ENCODE measurements at regions not wholly inside any gene's neighbourhood (a gene's known extent, or its start where the extent isn't known, plus 50 kb on each side); places are given as distances from the start of the nearest gene placed in this dataset.

DNA sequence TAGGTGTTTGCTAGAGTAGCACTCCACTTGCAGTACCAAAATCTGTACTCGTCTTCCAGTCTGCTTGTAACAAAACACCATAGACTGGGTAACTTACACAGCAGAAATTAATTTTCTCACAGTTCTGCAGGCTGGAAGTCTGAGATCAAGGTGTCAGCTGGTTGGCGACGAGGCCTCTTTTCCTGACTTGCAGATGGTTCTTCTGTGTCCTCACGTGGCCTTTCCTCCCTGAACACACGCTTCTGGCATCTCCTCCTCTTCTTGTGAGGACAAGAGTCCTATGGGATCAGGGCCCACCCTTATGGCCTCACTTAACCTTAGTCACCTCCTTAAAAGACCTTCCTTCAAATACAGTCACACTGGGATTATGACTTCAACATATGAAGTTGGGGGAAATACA lies 493.5 kb upstream of the MYT1L start:
- TF ChIP-seq POLR2AphosphoS5 (IDR thresholded peaks at IDR 0.05): no peak
- no peak for TF ChIP-seq CTCF (IDR thresholded peaks at IDR 0.05)
- TF ChIP-seq EP300 (IDR thresholded peaks at IDR 0.05; ENCODE audit: low read depth): no peak
